ENCODE measurements at regions not wholly inside any gene's neighbourhood (a gene's known extent, or its start where the extent isn't known, plus 50 kb on each side); places are given as distances from the start of the nearest gene placed in this dataset.
A peak's percentile ranks its signal among the peaks of the same experiment; 100 is the strongest.
"Not testable (repeated sequence)": the region's sequence is repeated elsewhere in the genome, so short reads cannot be mapped to it uniquely, and the experiment has no call there.

- no peak for DNase-seq (ENCODE audit: low spot score)
These were observed 238.5 kb upstream of the ZNF385D start for GRCh38 chr3:21989341-21990042.

GRCh38 chr3:21991061-21991460 is 240.1 kb upstream of the ZNF385D start:
- no peak for DNase-seq (ENCODE audit: low spot score)

DNA sequence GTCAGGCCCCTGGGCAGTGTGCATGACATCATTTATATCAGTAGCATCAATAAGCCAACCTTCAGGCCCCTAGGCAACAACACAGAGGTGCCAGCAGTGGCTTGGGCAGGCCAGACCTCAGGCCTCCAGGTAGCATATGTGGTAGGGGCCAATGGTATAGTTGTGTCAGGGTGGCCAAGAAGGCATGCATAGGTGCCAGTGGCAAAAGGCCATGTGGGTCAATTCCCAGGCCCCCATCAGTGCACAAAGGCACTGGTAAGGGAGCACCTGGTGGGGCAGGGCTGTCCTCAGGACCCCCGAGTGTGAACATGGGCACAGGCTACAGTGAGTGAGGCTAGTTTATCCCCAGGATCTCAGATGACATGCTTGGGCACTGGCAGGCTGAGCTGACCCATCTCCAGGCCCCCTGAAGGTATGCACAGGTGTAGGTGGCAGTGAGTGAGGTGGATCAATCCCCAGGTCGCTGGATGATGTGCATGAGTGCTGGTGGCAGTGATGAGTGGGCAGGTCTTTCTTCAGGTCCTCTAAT is 244.1 kb upstream of the ZNF385D start:
- DNase-seq (ENCODE audit: low spot score), result no peak

- DNase-seq (ENCODE audit: low spot score), result no peak
These were observed 256.4 kb upstream of the ZNF385D start for GRCh38 chr3:22007368-22007767.

GRCh38 chr3:22010997-22011396 is 260.0 kb upstream of the ZNF385D start:
- no peak for DNase-seq (ENCODE audit: low spot score)

DNA sequence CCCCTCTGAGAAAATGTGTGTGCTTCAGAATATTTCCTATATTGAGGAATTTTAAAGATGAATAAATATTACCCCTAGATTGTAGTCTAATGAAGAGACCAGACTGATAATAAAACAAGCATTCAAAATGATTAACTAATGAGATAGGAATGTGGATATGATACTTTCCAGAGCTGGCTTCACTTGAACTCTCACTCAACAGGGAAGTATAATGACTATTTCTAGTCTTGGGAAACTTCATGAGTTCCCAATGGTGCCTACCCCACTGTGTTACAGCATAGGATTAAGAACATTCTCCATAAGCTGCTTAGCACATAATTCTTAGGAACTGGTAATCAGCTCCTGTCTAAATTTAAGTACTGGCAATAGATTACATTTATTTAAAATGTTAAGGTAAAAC is 261.5 kb upstream of the ZNF385D start:
- no peak for DNase-seq (ENCODE audit: low spot score)

DNA sequence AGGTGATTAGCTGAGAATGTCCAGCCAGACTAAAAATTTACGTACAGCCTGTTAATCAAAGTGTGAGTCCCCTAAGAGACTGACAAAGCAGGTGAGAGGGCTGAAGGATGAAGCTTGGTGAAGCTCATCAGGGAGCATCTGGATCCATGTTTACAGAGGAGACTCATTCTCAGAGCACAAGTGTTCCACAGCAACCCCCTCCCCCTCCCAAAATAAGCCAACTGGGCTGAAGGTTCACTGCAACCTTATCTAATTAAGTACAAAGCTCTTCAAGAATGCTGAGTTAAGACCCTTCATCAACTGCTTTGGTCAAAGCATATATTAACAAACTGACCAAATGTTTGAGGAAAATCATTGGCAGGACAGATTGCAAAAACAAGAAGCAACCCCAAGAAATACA is 262.6 kb upstream of the ZNF385D start:
- DNase-seq (ENCODE audit: low spot score), result no peak

DNA sequence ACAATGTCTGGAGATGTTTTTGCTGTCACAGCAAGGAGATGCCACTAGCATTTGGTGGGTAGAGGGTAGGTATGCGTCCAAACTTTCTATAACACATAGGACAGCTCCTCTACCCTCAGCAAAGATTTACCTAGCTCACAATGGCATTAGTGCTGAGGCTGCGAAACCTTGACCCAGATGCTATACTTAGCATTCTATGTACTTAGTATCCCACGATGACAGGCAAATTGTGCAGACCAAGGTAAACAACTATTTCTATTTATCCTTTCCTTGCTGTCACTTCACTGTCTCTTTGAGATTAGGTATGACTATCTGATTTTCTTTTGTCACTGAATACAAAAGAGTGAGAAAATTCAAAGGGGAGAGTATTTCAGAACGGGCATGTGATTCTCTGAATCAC is 265.2 kb upstream of the ZNF385D start:
- DNase-seq (ENCODE audit: low spot score), result no peak

GRCh38 chr3:22024638-22025037 is 273.6 kb upstream of the ZNF385D start:
- not testable (repeated sequence) for DNase-seq (ENCODE audit: low spot score)

DNA sequence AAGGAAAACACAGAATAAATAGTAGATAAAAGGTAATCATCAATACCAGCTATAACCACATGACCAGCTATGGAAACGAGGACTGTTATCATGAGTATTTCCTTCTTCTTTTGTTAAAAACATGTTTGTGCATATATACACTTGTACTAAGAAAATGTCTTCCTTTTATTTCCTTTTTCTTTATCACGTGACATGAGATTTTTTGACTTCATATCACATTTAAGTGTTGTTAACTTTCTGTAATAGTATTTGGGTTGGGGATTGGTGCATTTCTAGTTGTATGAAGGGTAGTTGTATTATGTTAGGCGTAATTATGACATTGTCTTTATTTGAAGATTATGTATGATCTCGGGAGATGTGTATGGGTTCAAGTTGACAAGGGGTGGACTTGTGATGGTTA is 278.5 kb upstream of the ZNF385D start:
- DNase-seq (ENCODE audit: low spot score), result no peak

DNA sequence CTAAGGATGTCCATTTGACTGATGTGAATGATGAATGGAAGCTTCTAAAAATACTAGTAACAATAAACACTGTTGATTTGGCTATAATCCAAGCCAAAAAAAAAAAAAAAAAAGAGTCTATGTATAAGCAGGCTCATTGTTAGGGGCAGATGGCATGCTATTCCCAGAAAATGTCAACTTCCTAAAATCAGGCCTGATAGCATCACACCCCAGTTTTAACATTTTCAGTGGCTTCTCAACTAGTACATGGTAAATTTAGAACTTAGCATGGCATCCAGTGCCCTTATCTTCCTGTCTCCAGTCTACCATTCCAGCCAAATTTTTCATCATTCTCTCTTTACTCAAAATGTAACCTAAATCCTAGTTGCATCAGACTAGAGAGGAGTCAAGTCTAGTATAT is 288.2 kb upstream of the ZNF385D start:
- DNase-seq (ENCODE audit: low spot score), result no peak

DNA sequence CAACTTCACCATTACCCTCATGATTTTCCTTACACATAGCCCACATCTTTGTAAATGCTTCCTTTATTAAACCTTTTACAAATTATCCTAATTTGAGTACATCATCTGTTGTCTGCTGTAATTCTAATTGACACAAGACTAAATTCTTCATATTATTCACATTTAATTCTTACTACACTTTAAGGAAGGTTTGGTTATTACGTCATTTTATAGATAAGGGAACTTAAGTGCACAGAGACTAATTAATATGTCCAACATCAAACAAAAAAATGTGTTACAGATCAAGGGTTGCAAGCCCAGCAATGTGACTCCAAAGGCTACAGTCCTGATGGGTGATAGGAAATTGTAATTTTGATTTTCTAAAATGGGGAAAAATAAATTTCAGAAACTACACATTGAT is 289.1 kb upstream of the ZNF385D start:
- DNase-seq (ENCODE audit: low spot score), result no peak

- no peak for DNase-seq (ENCODE audit: low spot score)
These were observed 294.9 kb upstream of the ZNF385D start for GRCh38 chr3:22045882-22046281.

- DNase-seq (ENCODE audit: low spot score), result no peak
These were observed 312.5 kb upstream of the ZNF385D start for GRCh38 chr3:22063500-22063899.

GRCh38 chr3:22068619-22069018 is 317.6 kb upstream of the ZNF385D start:
- no peak for DNase-seq (ENCODE audit: low spot score)

GRCh38 chr3:22088204-22088603 is 337.2 kb upstream of the ZNF385D start:
- no peak for DNase-seq (ENCODE audit: low spot score)

DNA sequence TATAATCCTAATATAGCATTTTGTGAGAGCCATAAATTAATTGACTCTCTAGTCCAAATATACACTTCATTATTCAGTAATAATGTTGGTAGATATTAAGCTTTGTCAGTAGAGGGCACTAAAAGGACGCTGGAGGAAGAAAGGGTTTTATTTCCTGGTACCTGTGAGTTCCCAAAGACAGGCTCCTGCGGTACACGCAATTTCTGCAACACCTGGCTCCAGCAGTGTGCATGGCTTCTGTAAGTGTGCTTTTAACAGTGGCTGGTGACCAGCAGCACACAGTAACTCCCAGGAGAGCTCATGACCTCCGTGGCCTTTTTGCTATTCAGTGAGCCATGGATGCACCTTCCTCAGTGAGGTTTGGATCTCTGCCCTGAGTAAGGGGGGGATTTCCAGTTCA is 338.3 kb upstream of the ZNF385D start:
- peak; percentile 11 for DNase-seq (ENCODE audit: low spot score)

GRCh38 chr3:22091329-22091728 is 340.3 kb upstream of the ZNF385D start:
- DNase-seq (ENCODE audit: low spot score), result no peak

DNA sequence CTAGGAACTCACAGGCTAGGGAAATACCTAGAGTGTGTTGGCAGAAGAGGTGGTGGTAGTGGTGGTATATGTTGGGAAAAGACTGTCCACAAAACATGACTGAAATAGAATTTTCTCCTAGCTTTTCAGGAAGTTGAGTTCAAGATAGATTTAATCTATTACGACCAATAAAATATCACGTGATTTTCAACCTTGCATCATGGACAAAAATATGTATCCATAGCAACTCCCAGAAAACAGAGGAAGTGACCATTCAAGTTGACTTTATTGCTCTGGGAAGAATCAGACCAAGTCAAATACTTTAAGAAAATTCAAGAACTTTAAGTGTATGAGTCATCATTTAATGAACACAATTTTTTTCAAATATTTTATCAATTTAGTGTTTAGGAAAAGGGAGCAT is 347.0 kb upstream of the ZNF385D start:
- DNase-seq (ENCODE audit: low spot score), result no peak

DNA sequence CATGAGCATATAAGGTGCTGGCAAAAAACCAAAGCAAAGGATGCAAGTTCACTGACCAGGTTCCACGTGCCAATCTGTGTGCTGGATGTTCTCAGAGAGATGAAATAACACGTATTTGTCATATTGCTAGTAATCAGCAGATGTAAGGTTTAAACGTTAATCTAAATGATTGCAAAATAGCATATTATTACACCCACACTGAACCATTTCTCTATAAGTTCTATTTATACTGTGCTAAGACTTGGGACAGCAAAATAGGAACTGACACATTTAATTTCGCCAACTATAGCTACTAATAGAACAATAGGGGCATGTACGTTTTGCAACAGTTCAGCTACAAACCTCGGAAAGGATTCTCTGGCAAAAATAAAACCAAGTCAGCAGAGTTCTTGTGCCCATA is 350.3 kb upstream of the ZNF385D start:
- DNase-seq (ENCODE audit: low spot score), result no peak

- no peak for DNase-seq (ENCODE audit: low spot score)
These were observed 350.8 kb upstream of the ZNF385D start for GRCh38 chr3:22101811-22102210.

GRCh38 chr3:22103423-22103822 is 352.4 kb upstream of the ZNF385D start:
- DNase-seq (ENCODE audit: low spot score), result no peak

- DNase-seq (ENCODE audit: low spot score), result no peak
These were observed 355.3 kb upstream of the ZNF385D start for GRCh38 chr3:22106213-22106896.

- no peak for DNase-seq (ENCODE audit: low spot score)
These were observed 360.2 kb upstream of the ZNF385D start for GRCh38 chr3:22111226-22111625.
